CD14-positive monocyte (primary cell): ENCODE measurements at regions not wholly inside any gene's neighbourhood (a gene's known extent, or its start where the extent isn't known, plus 50 kb on each side); places are given as distances from the start of the nearest gene placed in this dataset.

Experiments
- DNase-seq, 3 donors: peaks; one replicate each; pipeline ENCODE4 v3.0.0-alpha.2; 2011 to 2022
- H2AFZ ChIP-seq: 2 replicates; pipeline ENCODE4 v1.6.0; 2012; ENCODE audit warnings: mild to moderate bottlenecking, low read depth, low read length, inconsistent platforms; ENCODE audit not compliant: insufficient read depth, poor library complexity, severe bottlenecking
- H3K27ac ChIP-seq, 2 donors: 1 replicate in 1 of 2; 2 replicates in 1 of 2; pipeline ENCODE4 v1.5.1; 2012 to 2013; ENCODE audit warnings: low read length in 2 of 2, control low read depth in 1 of 2, inconsistent platforms in 1 of 2, low read depth in 1 of 2, mild to moderate bottlenecking in 1 of 2
- H3K27me3 ChIP-seq, 2 donors: one replicate each; pipeline versions ENCODE4 v1.6.0 to v1.6.1; 2011 to 2013; ENCODE audit warnings: low read length in 2 of 2; ENCODE audit not compliant: control insufficient read depth in 2 of 2, insufficient read depth in 2 of 2
- H3K36me3 ChIP-seq, 2 donors: replicated peaks in 1 of 2; 1 replicate in 1 of 2; 2 replicates in 1 of 2; pipeline versions ENCODE4 v1.5.1 to v1.6.1; 2012 to 2013; ENCODE audit warnings: low read length in 2 of 2, control low read depth in 1 of 2, inconsistent platforms in 1 of 2, mild to moderate bottlenecking in 1 of 2; ENCODE audit not compliant: insufficient read depth in 2 of 2, control insufficient read depth in 1 of 2
- H3K4me1 ChIP-seq, 2 donors: 1 replicate in 1 of 2; 2 replicates in 1 of 2; pipeline versions ENCODE4 v1.5.1 to v1.6.1; 2012 to 2013; ENCODE audit warnings: low read length in 2 of 2, control low read depth in 1 of 2, inconsistent platforms in 1 of 2, mild to moderate bottlenecking in 1 of 2, moderate library complexity in 1 of 2; ENCODE audit not compliant: insufficient read depth in 2 of 2, control insufficient read depth in 1 of 2
- H3K4me2 ChIP-seq: replicated peaks from 2 replicates; pipeline ENCODE3; 2012; ENCODE audit warnings: low read length, moderate library complexity, mild to moderate bottlenecking; ENCODE audit not compliant: poor library complexity, severe bottlenecking; ENCODE audit errors: extremely low read depth
- H3K4me3 ChIP-seq, 3 experiments: fragments of 200-600 bp in 1 of 3; sonication (generic) in 1 of 3; replicated peaks in 1 of 3; 1 replicate in 2 of 3; 2 replicates in 1 of 3; pipeline ENCODE4 v1.5.1; 2011 to 2013; ENCODE audit warnings: low read length in 3 of 3, mild to moderate bottlenecking in 3 of 3, control low read depth in 2 of 3, low read depth in 2 of 3, inconsistent platforms in 1 of 3, moderate library complexity in 1 of 3
- H3K79me2 ChIP-seq: 2 replicates; pipeline ENCODE4 v1.6.0; 2012; ENCODE audit warnings: mild to moderate bottlenecking, control low read depth, inconsistent platforms, low read length, moderate library complexity; ENCODE audit not compliant: insufficient read depth
- H3K9ac ChIP-seq: 2 replicates; pipeline ENCODE4 v1.6.0; 2017; ENCODE audit warnings: low read length, mild to moderate bottlenecking; ENCODE audit not compliant: insufficient read depth, poor library complexity, severe bottlenecking
- H3K9me3 ChIP-seq, 2 donors: replicated peaks in 1 of 2; 1 replicate in 1 of 2; 2 replicates in 1 of 2; pipeline versions ENCODE4 v1.5.1 to v1.6.1; 2012 to 2013; ENCODE audit warnings: low read length in 2 of 2, control low read depth in 1 of 2; ENCODE audit not compliant: control insufficient read depth in 1 of 2, insufficient read depth in 1 of 2
- H4K20me1 ChIP-seq: 2 replicates; pipeline ENCODE4 v1.6.0; 2012; ENCODE audit warnings: mild to moderate bottlenecking, low read length, control low read depth, moderate library complexity; ENCODE audit not compliant: insufficient read depth
- H3K27ac Mint-ChIP-seq, 7 donors: one replicate each; pipeline ENCODE4 v1.8.0; 2020; ENCODE audit warnings: mild to moderate bottlenecking in 7 of 7, mixed read lengths in 7 of 7, moderate library complexity in 6 of 7, inconsistent platforms in 2 of 7
- H3K27me3 Mint-ChIP-seq, 3 donors: one replicate each; pipeline ENCODE4 v1.8.0; 2021 to 2022; ENCODE audit warnings: low read depth in 3 of 3, mild to moderate bottlenecking in 3 of 3, mixed read lengths in 3 of 3, moderate library complexity in 3 of 3, inconsistent platforms in 1 of 3
- H3K36me3 Mint-ChIP-seq, 2 donors: one replicate each; pipeline ENCODE4 v1.8.0; 2020; ENCODE audit warnings: mixed read lengths in 2 of 2, inconsistent platforms in 1 of 2, mild to moderate bottlenecking in 1 of 2
- H3K4me1 Mint-ChIP-seq: one replicate; pipeline ENCODE4 v1.8.0; 2020; ENCODE audit warnings: mild to moderate bottlenecking, mixed read lengths
- H3K4me3 Mint-ChIP-seq, 2 donors: one replicate each; pipeline ENCODE4 v1.8.0; 2020; ENCODE audit warnings: mild to moderate bottlenecking in 2 of 2, mixed read lengths in 2 of 2, moderate library complexity in 1 of 2
- H3K9me3 Mint-ChIP-seq, 7 donors: one replicate each; pipeline ENCODE4 v1.8.0; 2020 to 2022; ENCODE audit warnings: mixed read lengths in 7 of 7, mild to moderate bottlenecking in 6 of 7, moderate library complexity in 6 of 7, inconsistent platforms in 2 of 7
- WGBS: methylation state at CpG from one replicate; pipeline ENCODE4 v1.1.5; 2013; ENCODE audit warnings: missing lambda C conversion rate; ENCODE audit not compliant: insufficient coverage; 5-methylcytosine and 5-hydroxymethylcytosine counted together
- intact Hi-C, 2 donors: fragments of 100-400 bp; cut with micrococcal nuclease; formaldehyde crosslinking; loops; one replicate each; pipeline versions ENCODE4 v1.15.0 to v1.15.1; 2023
- TF ChIP-seq, protein P1 (sequence below): fragments of 200-600 bp; IDR thresholded peaks from one replicate; pipeline ENCODE4 v1.8.0; 2022; ENCODE audit warnings: antibody characterized with exemption, mild to moderate bottlenecking

- H2AFZ ChIP-seq, result no peak overlapping the region
- peaks cover 0 to 5% (median 0%) of the 10 kb centered on the region in 7 donors for H3K9me3 Mint-ChIP-seq
- no peaks in the 10 kb centered on the region for H3K36me3 ChIP-seq
- H3K27ac ChIP-seq, result no peak overlapping the region
- no peak overlapping the region for H3K4me2 ChIP-seq
- H3K4me3 Mint-ChIP-seq, result no peak overlapping the region
- no peak overlapping the region for H3K9ac ChIP-seq
- no peak overlapping the region for H3K27ac Mint-ChIP-seq
- H4K20me1 ChIP-seq, result no peaks in the 10 kb centered on the region
- H3K27me3 ChIP-seq, result no peaks in the 10 kb centered on the region
- 100% methylated on average over 5 of the region's 6 CpGs for WGBS
- no peak overlapping the region for H3K4me3 ChIP-seq
- DNase-seq, result no peak
- no peaks in the 10 kb centered on the region for H3K9me3 ChIP-seq
- H3K27me3 Mint-ChIP-seq, result peaks cover 0 to 4% (median 0%) of the 10 kb centered on the region in 3 donors
- no peaks in the 10 kb centered on the region for H3K4me1 Mint-ChIP-seq
- H3K4me1 ChIP-seq, result no peaks in the 10 kb centered on the region
- no peaks in the 10 kb centered on the region for H3K36me3 Mint-ChIP-seq
- TF ChIP-seq, protein P1, sequence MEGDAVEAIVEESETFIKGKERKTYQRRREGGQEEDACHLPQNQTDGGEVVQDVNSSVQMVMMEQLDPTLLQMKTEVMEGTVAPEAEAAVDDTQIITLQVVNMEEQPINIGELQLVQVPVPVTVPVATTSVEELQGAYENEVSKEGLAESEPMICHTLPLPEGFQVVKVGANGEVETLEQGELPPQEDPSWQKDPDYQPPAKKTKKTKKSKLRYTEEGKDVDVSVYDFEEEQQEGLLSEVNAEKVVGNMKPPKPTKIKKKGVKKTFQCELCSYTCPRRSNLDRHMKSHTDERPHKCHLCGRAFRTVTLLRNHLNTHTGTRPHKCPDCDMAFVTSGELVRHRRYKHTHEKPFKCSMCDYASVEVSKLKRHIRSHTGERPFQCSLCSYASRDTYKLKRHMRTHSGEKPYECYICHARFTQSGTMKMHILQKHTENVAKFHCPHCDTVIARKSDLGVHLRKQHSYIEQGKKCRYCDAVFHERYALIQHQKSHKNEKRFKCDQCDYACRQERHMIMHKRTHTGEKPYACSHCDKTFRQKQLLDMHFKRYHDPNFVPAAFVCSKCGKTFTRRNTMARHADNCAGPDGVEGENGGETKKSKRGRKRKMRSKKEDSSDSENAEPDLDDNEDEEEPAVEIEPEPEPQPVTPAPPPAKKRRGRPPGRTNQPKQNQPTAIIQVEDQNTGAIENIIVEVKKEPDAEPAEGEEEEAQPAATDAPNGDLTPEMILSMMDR, result no peak
- intact Hi-C loops, result no loop called here
- no peaks in the 10 kb centered on the region for H3K79me2 ChIP-seq
Measured at GRCh38 chr15:56798639-56799038, 65.3 kb upstream of the ZNF280D start.

GRCh38 chr15:56797720-56798275 lies 64.5 kb upstream of the ZNF280D start:
- Mint-ChIP-seq H3K4me3 (no peak overlapping the region), H3K27me3 (peaks cover 0 to 4% (median 0%) of the 10 kb centered on the region in 3 donors), H3K9me3 (peaks cover 0 to 9% (median 4%) of the 10 kb centered on the region in 7 donors), H3K36me3 (no peaks in the 10 kb centered on the region), H3K27ac (no peak overlapping the region), H3K4me1 (no peaks in the 10 kb centered on the region)
- no peak for DNase-seq
- Histone ChIP-seq H3K79me2 (no peaks in the 10 kb centered on the region), H2AFZ (no peak overlapping the region), H3K27me3 (no peaks in the 10 kb centered on the region), H3K4me2 (no peak overlapping the region), H3K4me3 (no peak overlapping the region), H3K9ac (no peak overlapping the region), H3K9me3 (no peaks in the 10 kb centered on the region), H3K27ac (no peak overlapping the region), H3K4me1 (no peaks in the 10 kb centered on the region), H3K36me3 (no peaks in the 10 kb centered on the region), H4K20me1 (no peaks in the 10 kb centered on the region)
- WGBS, result no CpG with 5 or more reads among the region's 1 CpG
- intact Hi-C loops, result no loop called here
- TF ChIP-seq, protein P1, result no peak
